ENCODE measurements at regions not wholly inside any gene's neighbourhood (a gene's known extent, or its start where the extent isn't known, plus 50 kb on each side); places are given as distances from the start of the nearest gene placed in this dataset.

- H3K9me3 Mint-ChIP-seq, result no peaks in the 10 kb centered on the region
- no peak overlapping the region for H3K27ac Mint-ChIP-seq
- intact Hi-C loops (cut with micrococcal nuclease), result no loop called here
- no peak overlapping the region for H3K4me3 Mint-ChIP-seq
- H3K27me3 Mint-ChIP-seq, result no peaks in the 10 kb centered on the region
- no peak for TF ChIP-seq CTCF (IDR thresholded peaks at IDR 0.05)
- ATAC-seq (ENCODE audit: low read depth), result no peak
- ChIA-PET POLR2A (no interaction called here), CTCF (no interaction called here)
- no peak for DNase-seq
- no peaks in the 10 kb centered on the region for H3K36me3 Mint-ChIP-seq (ENCODE audit: low read depth)
- no peaks in the 10 kb centered on the region for H3K4me1 Mint-ChIP-seq
Measured at GRCh38 chr11:42595876-42596275, 715.9 kb upstream of the API5 start.

GRCh38 chr11:42596576-42597145, 715.1 kb upstream of the API5 start:
- Mint-ChIP-seq H3K4me1 (no peaks in the 10 kb centered on the region), H3K4me3 (no peak overlapping the region), H3K9me3 (no peaks in the 10 kb centered on the region), H3K27me3 (no peaks in the 10 kb centered on the region), H3K36me3 (ENCODE audit: low read depth) (no peaks in the 10 kb centered on the region), H3K27ac (no peak overlapping the region)
- ChIA-PET CTCF (no interaction called here), POLR2A (no interaction called here)
- DNase-seq (no peak), ATAC-seq (ENCODE audit: low read depth) (no peak)
- intact Hi-C loops (cut with micrococcal nuclease), result no loop called here
- TF ChIP-seq CTCF (IDR thresholded peaks at IDR 0.05), result no peak

- no peak overlapping the region for H3K27ac Mint-ChIP-seq
- ATAC-seq (ENCODE audit: low read depth) (no peak), DNase-seq (no peak)
- no peaks in the 10 kb centered on the region for H3K4me1 Mint-ChIP-seq
- no peak overlapping the region for H3K4me3 Mint-ChIP-seq
- H3K27me3 Mint-ChIP-seq, result no peaks in the 10 kb centered on the region
- no peak for TF ChIP-seq CTCF (IDR thresholded peaks at IDR 0.05)
- POLR2A ChIA-PET, result no interaction called here
- CTCF ChIA-PET, result no interaction called here
- intact Hi-C loops (cut with micrococcal nuclease), result no loop called here
- no peaks in the 10 kb centered on the region for H3K9me3 Mint-ChIP-seq
- no peaks in the 10 kb centered on the region for H3K36me3 Mint-ChIP-seq (ENCODE audit: low read depth)
Measured at GRCh38 chr11:42598341-42598740, 713.5 kb upstream of the API5 start.

- no peaks in the 10 kb centered on the region for H3K36me3 Mint-ChIP-seq (ENCODE audit: low read depth)
- CTCF ChIA-PET, result no interaction called here
- peaks cover 9% of the 10 kb centered on the region for H3K9me3 Mint-ChIP-seq
- POLR2A ChIA-PET, result no interaction called here
- no peak overlapping the region for H3K27ac Mint-ChIP-seq
- TF ChIP-seq CTCF (IDR thresholded peaks at IDR 0.05), result no peak
- intact Hi-C loops (cut with micrococcal nuclease), result no loop called here
- no peaks in the 10 kb centered on the region for H3K4me1 Mint-ChIP-seq
- H3K27me3 Mint-ChIP-seq, result no peaks in the 10 kb centered on the region
- ATAC-seq (ENCODE audit: low read depth) (no peak), DNase-seq (no peak)
- H3K4me3 Mint-ChIP-seq, result no peak overlapping the region
Measured at GRCh38 chr11:42620796-42621195, 691.0 kb upstream of the API5 start.

- DNase-seq, result no peak
- H3K4me3 Mint-ChIP-seq, result no peak overlapping the region
- no peaks in the 10 kb centered on the region for H3K4me1 Mint-ChIP-seq
- H3K36me3 Mint-ChIP-seq (ENCODE audit: low read depth), result no peaks in the 10 kb centered on the region
- H3K9me3 Mint-ChIP-seq, result peaks cover 11% of the 10 kb centered on the region
- intact Hi-C loops (cut with micrococcal nuclease), result no loop called here
- ATAC-seq (ENCODE audit: low read depth), result no peak
- H3K27ac Mint-ChIP-seq, result no peak overlapping the region
- no peaks in the 10 kb centered on the region for H3K27me3 Mint-ChIP-seq
- ChIA-PET POLR2A (no interaction called here), CTCF (no interaction called here)
- no peak for TF ChIP-seq CTCF (IDR thresholded peaks at IDR 0.05)
Measured at GRCh38 chr11:42625757-42626665, 685.8 kb upstream of the API5 start.

Measured in activated B cell treated with CpG ODN at 0.5 μM for 24 hours (primary cell).